KBM-7 (cell line): ENCODE measurements at regions not wholly inside any gene's neighbourhood (a gene's known extent, or its start where the extent isn't known, plus 50 kb on each side); places are given as distances from the start of the nearest gene placed in this dataset.

ENCODE experiments used
- DNase-seq: peaks from one replicate; pipeline ENCODE4 v3.0.0-alpha.2; 2015
- in situ Hi-C: fragments of 300-500 bp; cut with MboI; formaldehyde crosslinking; loops from 2 replicates; pipeline ENCODE4 v1.14.3; 2020; ENCODE audit warnings: low sequenced_read_pairs, low pct_unique_long_range_greater_than_20kb, mixed read lengths

- DNase-seq, result no peak
- in situ Hi-C loops, result no loop called here
These were observed 196.5 kb downstream of the NUAK1 start for GRCh38 chr12:105942281-105942680.

- DNase-seq, result no peak
- in situ Hi-C loops, result no loop called here
These were observed 195.2 kb downstream of the NUAK1 start for GRCh38 chr12:105943525-105943924.

GRCh38 chr12:105944628-105945027 lies 194.1 kb downstream of the NUAK1 start:
- in situ Hi-C loops, result no loop called here
- DNase-seq, result no peak

GRCh38 chr12:105945880-105946279 lies 192.9 kb downstream of the NUAK1 start:
- in situ Hi-C loops, result no loop called here
- no peak for DNase-seq

GRCh38 chr12:105946493-105946901 lies 192.3 kb downstream of the NUAK1 start:
- in situ Hi-C loops, result no loop called here
- no peak for DNase-seq

GRCh38 chr12:105947906-105948305 lies 190.8 kb downstream of the NUAK1 start:
- in situ Hi-C loops, result no loop called here
- DNase-seq, result no peak

- in situ Hi-C loops, result no loop called here
- no peak for DNase-seq
These were observed 190.4 kb downstream of the NUAK1 start for GRCh38 chr12:105948331-105948730.

GRCh38 chr12:105949391-105949790 lies 189.4 kb downstream of the NUAK1 start:
- in situ Hi-C loops, result no loop called here
- no peak for DNase-seq

GRCh38 chr12:105951732-105952131 lies 187.0 kb downstream of the NUAK1 start:
- no peak for DNase-seq
- in situ Hi-C loops, result no loop called here

- in situ Hi-C loops, result no loop called here
- no peak for DNase-seq
These were observed 183.5 kb downstream of the NUAK1 start for GRCh38 chr12:105954951-105955931.

GRCh38 chr12:105955976-105956375 lies 182.8 kb downstream of the NUAK1 start:
- in situ Hi-C loops, result no loop called here
- DNase-seq, result no peak

- in situ Hi-C loops, result no loop called here
- no peak for DNase-seq
These were observed 181.9 kb downstream of the NUAK1 start for GRCh38 chr12:105956662-105957457.

GRCh38 chr12:105960319-105961083 lies 178.3 kb downstream of the NUAK1 start:
- in situ Hi-C loops, result no loop called here
- no peak for DNase-seq

GRCh38 chr12:105961821-105962671 lies 176.7 kb downstream of the NUAK1 start:
- in situ Hi-C loops, result no loop called here

GRCh38 chr12:105967038-105967776 lies 171.5 kb downstream of the NUAK1 start:
- no peak for DNase-seq
- in situ Hi-C loops, result no loop called here

More at GRCh38 chr12:105961821-105962671, 176.7 kb downstream of the NUAK1 start:
- DNase-seq, result no peak

GRCh38 chr12:105968025-105968424 lies 170.7 kb downstream of the NUAK1 start:
- in situ Hi-C loops, result no loop called here
- no peak for DNase-seq

GRCh38 chr12:105970885-105971284 lies 167.9 kb downstream of the NUAK1 start:
- in situ Hi-C loops, result no loop called here
- no peak for DNase-seq

- no peak for DNase-seq
- in situ Hi-C loops, result no loop called here
These were observed 164.0 kb downstream of the NUAK1 start for GRCh38 chr12:105974738-105975137.
